Adrenal gland (tissue), 5 donors: ENCODE measurements at regions not wholly inside any gene's neighbourhood (a gene's known extent, or its start where the extent isn't known, plus 50 kb on each side); places are given as distances from the start of the nearest gene placed in this dataset.

Experiments
- CTCF ChIP-seq, 6 experiments: fragments of 450-650 bp in 4 of 6; fragments of 200-600 bp in 2 of 6; sonication (generic) in 1 of 6; IDR thresholded peaks; 1 replicate in 5 of 6; 2 replicates in 1 of 6; pipeline versions ENCODE4 v1.5.1 to v1.8.0; 2016 to 2021; ENCODE audit warnings: antibody characterized with exemption in 6 of 6, mild to moderate bottlenecking in 2 of 6, moderate library complexity in 1 of 6
- POLR2A ChIP-seq, 2 donors: fragments of 450-650 bp; IDR thresholded peaks; one replicate each; pipeline ENCODE4 v1.6.1; 2017; ENCODE audit warnings: antibody characterized with exemption in 2 of 2, mild to moderate bottlenecking in 2 of 2, moderate library complexity in 1 of 2
- donor health status: DM: no; HTN: no; CAD: no.

GRCh38 chr2:105497094-105497493 is 98.2 kb upstream of the FHL2 start:
- TF ChIP-seq CTCF (IDR thresholded peaks at IDR 0.05), result no peak
- TF ChIP-seq POLR2A (IDR thresholded peaks at IDR 0.05), result no peak
